ENCODE measurements at regions not wholly inside any gene's neighbourhood (a gene's known extent, or its start where the extent isn't known, plus 50 kb on each side); places are given as distances from the start of the nearest gene placed in this dataset.
"Not testable (repeated sequence)": the region's sequence is repeated elsewhere in the genome, so short reads cannot be mapped to it uniquely, and the experiment has no call there.

- H4K20me1 ChIP-seq (ENCODE audit: insufficient read depth); H3K4me3 ChIP-seq (ENCODE audit: low read depth in 2 of 2, low read length in 1 of 2); H3K27me3 ChIP-seq (ENCODE audit: insufficient read depth); H3K79me2 ChIP-seq (ENCODE audit: insufficient read depth); H3K27ac ChIP-seq (ENCODE audit: low read depth in 2 of 2, low read length in 1 of 2); H3K9ac ChIP-seq; CTCF ChIA-PET; H3K9me3 ChIP-seq; H3K36me3 ChIP-seq (replicated peaks in 1 of 2; ENCODE audit: control insufficient read depth in 1 of 2, insufficient read depth in 2 of 2, low read length in 1 of 2); H3K4me2 ChIP-seq; H3K4me1 ChIP-seq (ENCODE audit: control insufficient read depth in 1 of 2, insufficient read depth in 2 of 2, low read depth in 1 of 2, low read length in 1 of 2); DNase-seq; POLR2A ChIA-PET; H2AFZ ChIP-seq (ENCODE audit: low read depth); H3K9me2 ChIP-seq; H3F3A ChIP-seq (replicated peaks; ENCODE audit: insufficient read depth): not testable (repeated sequence)
- 31% methylated on average over 3 of the region's 3 CpGs for WGBS (ENCODE audit: low lambda C conversion rate)
Observed at GRCh38 chr10:128586599-128586998, 460.4 kb upstream of the MKI67 start.

DNA sequence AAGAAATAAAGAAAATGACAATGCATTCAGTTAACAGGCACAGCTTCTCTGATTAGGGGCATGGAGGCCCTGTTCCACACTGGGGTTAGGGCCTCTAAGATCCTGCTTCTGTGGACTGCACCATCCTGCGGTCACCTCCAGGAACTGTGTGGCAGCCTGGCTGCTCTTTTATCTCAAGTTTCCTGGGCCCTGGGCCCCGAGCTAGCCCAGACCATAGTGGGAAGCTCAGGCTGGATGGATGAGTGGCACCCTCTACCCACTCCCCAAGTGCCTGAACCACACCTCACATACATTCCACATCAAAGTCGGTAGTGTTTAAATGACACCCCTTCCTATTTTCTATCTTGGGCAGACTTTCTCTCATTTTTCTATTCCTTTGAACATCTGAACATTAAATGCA lies 461.5 kb upstream of the MKI67 start:
- ChIA-PET POLR2A (no interaction called here), CTCF (no interaction called here)
- Histone ChIP-seq H2AFZ (ENCODE audit: low read depth) (no peak overlapping the region), H3K9me3 (no peaks in the 10 kb centered on the region), H3K4me3 (ENCODE audit: low read depth in 2 of 2, low read length in 1 of 2) (no peak overlapping the region), H3K9me2 (no peaks in the 10 kb centered on the region), H3K27ac (ENCODE audit: low read depth in 2 of 2, low read length in 1 of 2) (no peak overlapping the region), H3F3A (replicated peaks; ENCODE audit: insufficient read depth) (no peaks in the 10 kb centered on the region), H4K20me1 (ENCODE audit: insufficient read depth) (no peaks in the 10 kb centered on the region), H3K36me3 (replicated peaks in 1 of 2; ENCODE audit: control insufficient read depth in 1 of 2, insufficient read depth in 2 of 2, low read length in 1 of 2) (no peaks in the 10 kb centered on the region), H3K9ac (no peak overlapping the region), H3K79me2 (ENCODE audit: insufficient read depth) (no peaks in the 10 kb centered on the region), H3K27me3 (ENCODE audit: insufficient read depth) (no peaks in the 10 kb centered on the region), H3K4me1 (ENCODE audit: control insufficient read depth in 1 of 2, insufficient read depth in 2 of 2, low read depth in 1 of 2, low read length in 1 of 2) (peaks cover 0 to 2% of the 10 kb centered on the region in 2 experiments; a peak in 1 of 4 replicates), H3K4me2 (no peak overlapping the region)
- TF ChIP-seq TAF1 (IDR thresholded peaks at IDR 0.05; ENCODE audit: borderline replicate concordance, low read depth, low read length) (no peak), FOXJ3 (CRISPR knock-in tag; IDR thresholded peaks at IDR 0.05) (no peak), TCF12 (IDR thresholded peaks at IDR 0.05) (no peak), NFIC (IDR thresholded peaks at IDR 0.05; ENCODE audit: borderline replicate concordance) (no peak), TEAD4 (IDR thresholded peaks at IDR 0.05; ENCODE audit: borderline replicate concordance, insufficient read depth) (no peak), ELF1 (IDR thresholded peaks at IDR 0.05) (no peak), GATA2 (CRISPR knock-in tag; IDR thresholded peaks at IDR 0.05) (no peak), EZH2phosphoT487 (IDR thresholded peaks at IDR 0.05; ENCODE audit: borderline replicate concordance, low read depth) (no peak), SMC3 (IDR thresholded peaks at IDR 0.05; ENCODE audit: low read depth, low read length) (no peak), JUND (IDR thresholded peaks at IDR 0.05) (no peak), POLR2AphosphoS5 (IDR thresholded peaks at IDR 0.05; ENCODE audit: low read depth, low read length) (no peak), GABPA (IDR thresholded peaks at IDR 0.05; ENCODE audit: low read depth) (no peak), FOXM1 (IDR thresholded peaks at IDR 0.05; ENCODE audit: low read depth) (no peak), MXI1 (IDR thresholded peaks at IDR 0.05; ENCODE audit: low read depth, low read length) (no peak), FOSL2 (IDR thresholded peaks at IDR 0.05; ENCODE audit: borderline replicate concordance, low read depth) (no peak)
- TF ChIP-seq, protein P1, sequence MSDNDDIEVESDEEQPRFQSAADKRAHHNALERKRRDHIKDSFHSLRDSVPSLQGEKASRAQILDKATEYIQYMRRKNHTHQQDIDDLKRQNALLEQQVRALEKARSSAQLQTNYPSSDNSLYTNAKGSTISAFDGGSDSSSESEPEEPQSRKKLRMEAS (IDR thresholded peaks at IDR 0.05; ENCODE audit: low read depth), result no peak
- TF ChIP-seq, protein P2, sequence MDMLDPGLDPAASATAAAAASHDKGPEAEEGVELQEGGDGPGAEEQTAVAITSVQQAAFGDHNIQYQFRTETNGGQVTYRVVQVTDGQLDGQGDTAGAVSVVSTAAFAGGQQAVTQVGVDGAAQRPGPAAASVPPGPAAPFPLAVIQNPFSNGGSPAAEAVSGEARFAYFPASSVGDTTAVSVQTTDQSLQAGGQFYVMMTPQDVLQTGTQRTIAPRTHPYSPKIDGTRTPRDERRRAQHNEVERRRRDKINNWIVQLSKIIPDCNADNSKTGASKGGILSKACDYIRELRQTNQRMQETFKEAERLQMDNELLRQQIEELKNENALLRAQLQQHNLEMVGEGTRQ (IDR thresholded peaks at IDR 0.05; ENCODE audit: borderline replicate concordance, low read depth, low read length), result no peak
- TF ChIP-seq, protein P3, sequence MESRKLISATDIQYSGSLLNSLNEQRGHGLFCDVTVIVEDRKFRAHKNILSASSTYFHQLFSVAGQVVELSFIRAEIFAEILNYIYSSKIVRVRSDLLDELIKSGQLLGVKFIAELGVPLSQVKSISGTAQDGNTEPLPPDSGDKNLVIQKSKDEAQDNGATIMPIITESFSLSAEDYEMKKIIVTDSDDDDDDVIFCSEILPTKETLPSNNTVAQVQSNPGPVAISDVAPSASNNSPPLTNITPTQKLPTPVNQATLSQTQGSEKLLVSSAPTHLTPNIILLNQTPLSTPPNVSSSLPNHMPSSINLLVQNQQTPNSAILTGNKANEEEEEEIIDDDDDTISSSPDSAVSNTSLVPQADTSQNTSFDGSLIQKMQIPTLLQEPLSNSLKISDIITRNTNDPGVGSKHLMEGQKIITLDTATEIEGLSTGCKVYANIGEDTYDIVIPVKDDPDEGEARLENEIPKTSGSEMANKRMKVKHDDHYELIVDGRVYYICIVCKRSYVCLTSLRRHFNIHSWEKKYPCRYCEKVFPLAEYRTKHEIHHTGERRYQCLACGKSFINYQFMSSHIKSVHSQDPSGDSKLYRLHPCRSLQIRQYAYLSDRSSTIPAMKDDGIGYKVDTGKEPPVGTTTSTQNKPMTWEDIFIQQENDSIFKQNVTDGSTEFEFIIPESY (IDR thresholded peaks at IDR 0.05; ENCODE audit: borderline replicate concordance, low read depth), result no peak
- TF ChIP-seq, protein P4, sequence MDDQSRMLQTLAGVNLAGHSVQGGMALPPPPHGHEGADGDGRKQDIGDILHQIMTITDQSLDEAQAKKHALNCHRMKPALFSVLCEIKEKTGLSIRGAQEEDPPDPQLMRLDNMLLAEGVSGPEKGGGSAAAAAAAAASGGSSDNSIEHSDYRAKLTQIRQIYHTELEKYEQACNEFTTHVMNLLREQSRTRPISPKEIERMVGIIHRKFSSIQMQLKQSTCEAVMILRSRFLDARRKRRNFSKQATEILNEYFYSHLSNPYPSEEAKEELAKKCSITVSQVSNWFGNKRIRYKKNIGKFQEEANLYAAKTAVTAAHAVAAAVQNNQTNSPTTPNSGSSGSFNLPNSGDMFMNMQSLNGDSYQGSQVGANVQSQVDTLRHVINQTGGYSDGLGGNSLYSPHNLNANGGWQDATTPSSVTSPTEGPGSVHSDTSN (IDR thresholded peaks at IDR 0.05), result no peak
- 43% methylated on average over 3 of the region's 3 CpGs for WGBS (ENCODE audit: low lambda C conversion rate)
- no peak for DNase-seq
